BLaER1 (cell line): ENCODE measurements at regions not wholly inside any gene's neighbourhood (a gene's known extent, or its start where the extent isn't known, plus 50 kb on each side); places are given as distances from the start of the nearest gene placed in this dataset.

Source experiments
- H3K27ac ChIP-seq: shearing (Covaris generic); formaldehyde crosslinking; 2 replicates; pipeline ENCODE4 v1.8.1; 2022
- H3K27me3 ChIP-seq: shearing (Covaris generic); formaldehyde crosslinking; 2 replicates; pipeline ENCODE4 v1.8.1; 2022
- H3K36me3 ChIP-seq: shearing (Covaris generic); formaldehyde crosslinking; 2 replicates; pipeline ENCODE4 v1.8.1; 2022
- H3K4me1 ChIP-seq: shearing (Covaris generic); formaldehyde crosslinking; 2 replicates; pipeline ENCODE4 v1.8.1; 2022
- H3K4me2 ChIP-seq: shearing (Covaris generic); formaldehyde crosslinking; 2 replicates; pipeline ENCODE4 v1.8.1; 2022
- H3K4me3 ChIP-seq: shearing (Covaris generic); formaldehyde crosslinking; 2 replicates; pipeline ENCODE4 v1.8.1; 2022
- H3K9ac ChIP-seq: shearing (Covaris generic); formaldehyde crosslinking; 2 replicates; pipeline ENCODE4 v1.8.1; 2022
- H3K9me3 ChIP-seq: shearing (Covaris generic); formaldehyde crosslinking; 2 replicates; pipeline ENCODE4 v1.8.1; 2022
- H4K20me1 ChIP-seq: shearing (Covaris generic); formaldehyde crosslinking; 2 replicates; pipeline ENCODE4 v1.8.1; 2022
- Cebpa-rat ChIP-seq: shearing (Covaris generic); IDR thresholded peaks from 2 replicates; pipeline ENCODE4 v1.8.1; 2022

GRCh38 chr2:13462464-13462863, 745.7 kb downstream of the TRIB2 start:
- no peak for TF ChIP-seq Cebpa-rat
- H3K27ac ChIP-seq, result no peak overlapping the region
- no peaks in the 10 kb centered on the region for H3K36me3 ChIP-seq
- no peaks in the 10 kb centered on the region for H4K20me1 ChIP-seq
- H3K9ac ChIP-seq, result no peak overlapping the region
- H3K4me1 ChIP-seq, result no peaks in the 10 kb centered on the region
- no peaks in the 10 kb centered on the region for H3K27me3 ChIP-seq
- H3K9me3 ChIP-seq, result no peaks in the 10 kb centered on the region
- H3K4me2 ChIP-seq, result no peak overlapping the region
- no peak overlapping the region for H3K4me3 ChIP-seq

- no peak for TF ChIP-seq Cebpa-rat
- Histone ChIP-seq H3K27ac (no peak overlapping the region), H3K9ac (no peak overlapping the region)
Measured at GRCh38 chr2:13466076-13466475, 749.3 kb downstream of the TRIB2 start.

GRCh38 chr2:13474538-13474937, 757.8 kb downstream of the TRIB2 start:
- no peaks in the 10 kb centered on the region for H3K36me3 ChIP-seq
- H3K27me3 ChIP-seq, result no peaks in the 10 kb centered on the region
- no peak overlapping the region for H3K4me2 ChIP-seq
- H3K4me1 ChIP-seq, result no peaks in the 10 kb centered on the region
- H4K20me1 ChIP-seq, result no peaks in the 10 kb centered on the region
- H3K27ac ChIP-seq, result no peak overlapping the region
- TF ChIP-seq Cebpa-rat, result no peak
- no peak overlapping the region for H3K9ac ChIP-seq
- H3K4me3 ChIP-seq, result no peak overlapping the region
- H3K9me3 ChIP-seq, result no peaks in the 10 kb centered on the region

More at GRCh38 chr2:13466076-13466475, 749.3 kb downstream of the TRIB2 start:
- Histone ChIP-seq H3K27me3 (no peaks in the 10 kb centered on the region), H3K9me3 (no peaks in the 10 kb centered on the region), H3K36me3 (no peaks in the 10 kb centered on the region), H3K4me3 (no peak overlapping the region), H4K20me1 (no peaks in the 10 kb centered on the region), H3K4me2 (no peak overlapping the region), H3K4me1 (no peaks in the 10 kb centered on the region)

GRCh38 chr2:13480057-13480456, 763.3 kb downstream of the TRIB2 start:
- no peak for TF ChIP-seq Cebpa-rat
- Histone ChIP-seq H3K4me1 (no peaks in the 10 kb centered on the region), H3K9me3 (no peaks in the 10 kb centered on the region), H3K9ac (no peak overlapping the region), H3K27me3 (no peaks in the 10 kb centered on the region), H3K4me2 (no peak overlapping the region), H4K20me1 (no peaks in the 10 kb centered on the region), H3K4me3 (no peak overlapping the region), H3K36me3 (no peaks in the 10 kb centered on the region), H3K27ac (no peak overlapping the region)

- TF ChIP-seq Cebpa-rat, result no peak
- no peaks in the 10 kb centered on the region for H3K27me3 ChIP-seq
Measured at GRCh38 chr2:13481201-13481600, 764.5 kb downstream of the TRIB2 start.

GRCh38 chr2:13485256-13485655, 768.5 kb downstream of the TRIB2 start:
- no peak overlapping the region for H3K4me3 ChIP-seq
- no peaks in the 10 kb centered on the region for H3K9me3 ChIP-seq
- H3K27me3 ChIP-seq, result no peaks in the 10 kb centered on the region
- H3K4me2 ChIP-seq, result no peak overlapping the region
- no peak overlapping the region for H3K9ac ChIP-seq
- TF ChIP-seq Cebpa-rat, result no peak
- H3K36me3 ChIP-seq, result no peaks in the 10 kb centered on the region
- no peaks in the 10 kb centered on the region for H4K20me1 ChIP-seq
- H3K4me1 ChIP-seq, result no peaks in the 10 kb centered on the region
- H3K27ac ChIP-seq, result no peak overlapping the region

More at GRCh38 chr2:13481201-13481600, 764.5 kb downstream of the TRIB2 start:
- no peak overlapping the region for H3K4me3 ChIP-seq
- no peak overlapping the region for H3K27ac ChIP-seq
- H3K4me1 ChIP-seq, result no peaks in the 10 kb centered on the region
- H3K36me3 ChIP-seq, result no peaks in the 10 kb centered on the region
- no peaks in the 10 kb centered on the region for H3K9me3 ChIP-seq
- H4K20me1 ChIP-seq, result no peaks in the 10 kb centered on the region
- no peak overlapping the region for H3K9ac ChIP-seq
- H3K4me2 ChIP-seq, result no peak overlapping the region

- H3K27me3 ChIP-seq, result no peaks in the 10 kb centered on the region
- H4K20me1 ChIP-seq, result no peaks in the 10 kb centered on the region
- no peaks in the 10 kb centered on the region for H3K4me1 ChIP-seq
- H3K36me3 ChIP-seq, result no peaks in the 10 kb centered on the region
- H3K4me3 ChIP-seq, result no peak overlapping the region
- TF ChIP-seq Cebpa-rat, result no peak
- H3K9ac ChIP-seq, result no peak overlapping the region
- no peak overlapping the region for H3K4me2 ChIP-seq
- H3K9me3 ChIP-seq, result no peaks in the 10 kb centered on the region
- no peak overlapping the region for H3K27ac ChIP-seq
Measured at GRCh38 chr2:13488965-13489364, 772.2 kb downstream of the TRIB2 start.

GRCh38 chr2:13492262-13492661, 775.5 kb downstream of the TRIB2 start:
- H4K20me1 ChIP-seq, result no peaks in the 10 kb centered on the region
- H3K9me3 ChIP-seq, result no peaks in the 10 kb centered on the region
- TF ChIP-seq Cebpa-rat, result no peak
- no peaks in the 10 kb centered on the region for H3K27me3 ChIP-seq
- H3K4me2 ChIP-seq, result no peak overlapping the region
- H3K9ac ChIP-seq, result no peak overlapping the region
- H3K4me1 ChIP-seq, result no peaks in the 10 kb centered on the region
- H3K27ac ChIP-seq, result no peak overlapping the region
- no peaks in the 10 kb centered on the region for H3K36me3 ChIP-seq
- H3K4me3 ChIP-seq, result no peak overlapping the region

GRCh38 chr2:13495051-13495450, 778.3 kb downstream of the TRIB2 start:
- H3K36me3 ChIP-seq, result no peaks in the 10 kb centered on the region
- TF ChIP-seq Cebpa-rat, result no peak
- no peaks in the 10 kb centered on the region for H3K27me3 ChIP-seq
- no peak overlapping the region for H3K4me2 ChIP-seq
- H3K9ac ChIP-seq, result no peak overlapping the region
- no peak overlapping the region for H3K27ac ChIP-seq
- H3K4me3 ChIP-seq, result no peak overlapping the region
- no peaks in the 10 kb centered on the region for H3K4me1 ChIP-seq
- no peaks in the 10 kb centered on the region for H4K20me1 ChIP-seq
- no peaks in the 10 kb centered on the region for H3K9me3 ChIP-seq

- H3K36me3 ChIP-seq, result no peaks in the 10 kb centered on the region
- no peaks in the 10 kb centered on the region for H3K4me1 ChIP-seq
- H3K9ac ChIP-seq, result no peak overlapping the region
- H3K9me3 ChIP-seq, result no peaks in the 10 kb centered on the region
- H4K20me1 ChIP-seq, result no peaks in the 10 kb centered on the region
- H3K27ac ChIP-seq, result no peak overlapping the region
- no peak overlapping the region for H3K4me3 ChIP-seq
- no peak for TF ChIP-seq Cebpa-rat
- H3K4me2 ChIP-seq, result no peak overlapping the region
- no peaks in the 10 kb centered on the region for H3K27me3 ChIP-seq
Measured at GRCh38 chr2:13504808-13505207, 788.1 kb downstream of the TRIB2 start.

GRCh38 chr2:13508671-13509070, 791.9 kb downstream of the TRIB2 start:
- H3K27ac ChIP-seq, result no peak overlapping the region
- no peaks in the 10 kb centered on the region for H3K9me3 ChIP-seq
- no peaks in the 10 kb centered on the region for H3K36me3 ChIP-seq
- TF ChIP-seq Cebpa-rat, result no peak
- H3K4me1 ChIP-seq, result no peaks in the 10 kb centered on the region
- no peaks in the 10 kb centered on the region for H4K20me1 ChIP-seq
- no peak overlapping the region for H3K4me3 ChIP-seq
- H3K9ac ChIP-seq, result no peak overlapping the region
- H3K27me3 ChIP-seq, result no peaks in the 10 kb centered on the region
- H3K4me2 ChIP-seq, result no peak overlapping the region
